ENCODE measurements at regions not wholly inside any gene's neighbourhood (a gene's known extent, or its start where the extent isn't known, plus 50 kb on each side); places are given as distances from the start of the nearest gene placed in this dataset.
"Not testable (repeated sequence)": the region's sequence is repeated elsewhere in the genome, so short reads cannot be mapped to it uniquely, and the experiment has no call there.

- TF ChIP-seq POLR2A (IDR thresholded peaks at IDR 0.05; ENCODE audit: low read length), result no peak
- TF ChIP-seq GATA1 (IDR thresholded peaks at IDR 0.05; ENCODE audit: low read depth, low read length), result no peak
- DNase-seq, result no peak
Observed at GRCh38 chr9:86639287-86639686, 285.1 kb upstream of the TUT7 start.

GRCh38 chr9:86638109-86638508 lies 283.9 kb upstream of the TUT7 start:
- DNase-seq, result no peak
- no peak for TF ChIP-seq GATA1 (IDR thresholded peaks at IDR 0.05; ENCODE audit: low read depth, low read length)
- TF ChIP-seq POLR2A (IDR thresholded peaks at IDR 0.05; ENCODE audit: low read length), result no peak

GRCh38 chr9:86637515-86637914 lies 283.3 kb upstream of the TUT7 start:
- peak; percentile 16 to 43 for DNase-seq
- no peak for TF ChIP-seq GATA1 (IDR thresholded peaks at IDR 0.05; ENCODE audit: low read depth, low read length)
- no peak for TF ChIP-seq POLR2A (IDR thresholded peaks at IDR 0.05; ENCODE audit: low read length)

GRCh38 chr9:86636519-86636918 lies 282.3 kb upstream of the TUT7 start:
- TF ChIP-seq POLR2A (IDR thresholded peaks at IDR 0.05; ENCODE audit: low read length) (no peak), GATA1 (IDR thresholded peaks at IDR 0.05; ENCODE audit: low read depth, low read length) (no peak)
- no peak for DNase-seq

- no peak for DNase-seq
- no peak for TF ChIP-seq GATA1 (IDR thresholded peaks at IDR 0.05; ENCODE audit: low read depth, low read length)
- TF ChIP-seq POLR2A (IDR thresholded peaks at IDR 0.05; ENCODE audit: low read length), result no peak
Observed at GRCh38 chr9:86636038-86636437, 281.8 kb upstream of the TUT7 start.

- TF ChIP-seq GATA1 (IDR thresholded peaks at IDR 0.05; ENCODE audit: low read depth, low read length) (no peak), POLR2A (IDR thresholded peaks at IDR 0.05; ENCODE audit: low read length) (no peak)
- no peak for DNase-seq
Observed at GRCh38 chr9:86634501-86634900, 280.3 kb upstream of the TUT7 start.

GRCh38 chr9:86633945-86634344 lies 279.7 kb upstream of the TUT7 start:
- TF ChIP-seq GATA1 (IDR thresholded peaks at IDR 0.05; ENCODE audit: low read depth, low read length) (no peak), POLR2A (IDR thresholded peaks at IDR 0.05; ENCODE audit: low read length) (no peak)
- no peak for DNase-seq

GRCh38 chr9:86632537-86632936 lies 278.3 kb upstream of the TUT7 start:
- no peak for DNase-seq
- no peak for TF ChIP-seq POLR2A (IDR thresholded peaks at IDR 0.05; ENCODE audit: low read length)
- no peak for TF ChIP-seq GATA1 (IDR thresholded peaks at IDR 0.05; ENCODE audit: low read depth, low read length)

GRCh38 chr9:86629530-86629929 lies 275.3 kb upstream of the TUT7 start:
- DNase-seq, result no peak
- TF ChIP-seq POLR2A (IDR thresholded peaks at IDR 0.05; ENCODE audit: low read length) (no peak), GATA1 (IDR thresholded peaks at IDR 0.05; ENCODE audit: low read depth, low read length) (no peak)

GRCh38 chr9:86626802-86627201 lies 272.6 kb upstream of the TUT7 start:
- DNase-seq, result no peak
- TF ChIP-seq GATA1 (IDR thresholded peaks at IDR 0.05; ENCODE audit: low read depth, low read length) (no peak), POLR2A (IDR thresholded peaks at IDR 0.05; ENCODE audit: low read length) (no peak)

GRCh38 chr9:86624630-86625029 lies 270.4 kb upstream of the TUT7 start:
- DNase-seq, result no peak
- TF ChIP-seq GATA1 (IDR thresholded peaks at IDR 0.05; ENCODE audit: low read depth, low read length) (no peak), POLR2A (IDR thresholded peaks at IDR 0.05; ENCODE audit: low read length) (no peak)

- no peak for TF ChIP-seq POLR2A (IDR thresholded peaks at IDR 0.05; ENCODE audit: low read length)
- TF ChIP-seq GATA1 (IDR thresholded peaks at IDR 0.05; ENCODE audit: low read depth, low read length), result no peak
- peak; percentile 9 to 39 for DNase-seq
Observed at GRCh38 chr9:86614871-86615849, 260.9 kb upstream of the TUT7 start.

GRCh38 chr9:86613943-86614342 lies 259.7 kb upstream of the TUT7 start:
- TF ChIP-seq POLR2A (IDR thresholded peaks at IDR 0.05; ENCODE audit: low read length) (no peak), GATA1 (IDR thresholded peaks at IDR 0.05; ENCODE audit: low read depth, low read length) (no peak)

GRCh38 chr9:86611534-86611933 lies 257.3 kb upstream of the TUT7 start:
- not testable (repeated sequence) for DNase-seq

More at GRCh38 chr9:86613943-86614342, 259.7 kb upstream of the TUT7 start:
- no peak for DNase-seq

- DNase-seq, result no peak
Observed at GRCh38 chr9:86605303-86605702, 251.1 kb upstream of the TUT7 start.

More at GRCh38 chr9:86605303-86605702, 251.1 kb upstream of the TUT7 start:
- no peak for TF ChIP-seq GATA1 (IDR thresholded peaks at IDR 0.05; ENCODE audit: low read depth, low read length)
- TF ChIP-seq POLR2A (IDR thresholded peaks at IDR 0.05; ENCODE audit: low read length), result no peak

All from erythroblast (primary cell).